H1 (cell line): ENCODE measurements at regions not wholly inside any gene's neighbourhood (a gene's known extent, or its start where the extent isn't known, plus 50 kb on each side); places are given as distances from the start of the nearest gene placed in this dataset.

Source experiments
- CTCF ChIA-PET: fragments of 300-600 bp; sonication (Branson Sonifier 250); formaldehyde crosslinking; loops from one replicate; lab custom pipeline; 2021; ENCODE audit not compliant: partially characterized antibody; lab: Charles Lee
- POLR2A ChIA-PET: fragments of 300-600 bp; sonication (Branson Sonifier 250); formaldehyde crosslinking; loops from one replicate; lab custom pipeline; 2021; ENCODE audit warnings: inconsistent platforms; ENCODE audit not compliant: partially characterized antibody; lab: Charles Lee
- DNase-seq, 2 experiments: peaks; one replicate each; pipeline versions ENCODE4 v3.0.0 to v3.0.0-alpha.2; 2010 to 2022; ENCODE audit warnings: low spot score in 2 of 2, low read depth in 1 of 2, mixed read lengths in 1 of 2
- FAIRE-seq: peaks from 2 replicates; lab custom pipeline; 2011; peaks lifted over from hg19 to GRCh38; lab: Jason Lieb, UNC
- H2AFZ ChIP-seq: 2 replicates; pipeline ENCODE4 v1.8.1; 2012; ENCODE audit warnings: low read length, inconsistent platforms
- H2AK5ac ChIP-seq: 2 replicates; pipeline ENCODE4 v1.6.1; 2013; ENCODE audit warnings: low read depth, low read length
- H2BK120ac ChIP-seq: replicated peaks from 2 replicates; pipeline ENCODE3; 2013; ENCODE audit warnings: low read depth, low read length, inconsistent platforms
- H2BK12ac ChIP-seq: 2 replicates; pipeline ENCODE4 v1.6.1; 2013; ENCODE audit warnings: low read depth, low read length
- H2BK15ac ChIP-seq: 2 replicates; pipeline ENCODE4 v1.6.1; 2013; ENCODE audit warnings: low read length
- H2BK20ac ChIP-seq: 2 replicates; pipeline ENCODE4 v1.6.1; 2013; ENCODE audit warnings: low read length
- H2BK5ac ChIP-seq: 2 replicates; pipeline ENCODE4 v1.6.1; 2013; ENCODE audit warnings: low read depth, low read length
- H3K14ac ChIP-seq: 2 replicates; pipeline ENCODE4 v1.6.1; 2013; ENCODE audit warnings: inconsistent platforms; ENCODE audit not compliant: insufficient read length
- H3K18ac ChIP-seq: 2 replicates; pipeline ENCODE4 v1.6.1; 2013; ENCODE audit warnings: low read length; ENCODE audit errors: extremely low read depth
- H3K23ac ChIP-seq: 2 replicates; pipeline ENCODE4 v1.6.1; 2013; ENCODE audit warnings: inconsistent platforms; ENCODE audit not compliant: insufficient read length
- H3K23me2 ChIP-seq: 2 replicates; pipeline ENCODE4 v1.6.1; 2013; ENCODE audit warnings: low read depth, low read length
- H3K27ac ChIP-seq: 2 replicates; pipeline ENCODE4 v1.6.1; 2011; ENCODE audit warnings: low read depth, low read length, inconsistent platforms
- H3K27me3 ChIP-seq, 4 experiments: replicated peaks in 1 of 4; 1 replicate in 1 of 4; 2 replicates in 3 of 4; pipeline versions ENCODE4 v1.6.1 to v1.8.1; 2011 to 2013; ENCODE audit warnings: low read length in 3 of 4, mild to moderate bottlenecking in 3 of 4, inconsistent platforms in 2 of 4, mixed read lengths in 2 of 4, moderate library complexity in 1 of 4; ENCODE audit not compliant: control insufficient read depth in 3 of 4, insufficient read depth in 3 of 4; ENCODE audit errors: extremely low read depth in 1 of 4
- H3K36me3 ChIP-seq, 4 experiments: 2 replicates each; pipeline versions ENCODE4 v1.6.1 to v1.8.1; 2011 to 2013; ENCODE audit warnings: mild to moderate bottlenecking in 4 of 4, low read length in 3 of 4, moderate library complexity in 2 of 4, control low read depth in 1 of 4, inconsistent platforms in 1 of 4; ENCODE audit not compliant: insufficient read depth in 4 of 4, control insufficient read depth in 2 of 4
- H3K4ac ChIP-seq: replicated peaks from 2 replicates; pipeline ENCODE3; 2013; ENCODE audit warnings: low read length, low read depth, mixed read lengths, inconsistent platforms; ENCODE audit not compliant: insufficient read length
- H3K4me1 ChIP-seq, 4 experiments: replicated peaks in 1 of 4; 1 replicate in 1 of 4; 2 replicates in 3 of 4; pipeline versions ENCODE4 v1.6.1 to v1.8.1; 2011 to 2013; ENCODE audit warnings: low read length in 3 of 4, inconsistent platforms in 2 of 4, mixed read lengths in 1 of 4; ENCODE audit not compliant: insufficient read depth in 4 of 4, control insufficient read depth in 3 of 4
- H3K4me2 ChIP-seq, 2 experiments: 2 replicates each; pipeline versions ENCODE4 v1.6.1 to v1.8.1; 2011 to 2013; ENCODE audit warnings: low read depth in 2 of 2, low read length in 2 of 2, control low read depth in 1 of 2, inconsistent platforms in 1 of 2, mild to moderate bottlenecking in 1 of 2; ENCODE audit not compliant: insufficient read depth in 1 of 2
- H3K4me3 ChIP-seq, 4 experiments: fragments of 200-600, 300-600 bp in 1 of 4; sonication (generic), shearing (Covaris generic), sonication (Bioruptor Twin) in 1 of 4; 2 replicates each; pipeline versions ENCODE4 v1.5.1 to v1.8.1; 2011 to 2016; ENCODE audit warnings: low read length in 4 of 4, low read depth in 3 of 4, control low read depth in 2 of 4, inconsistent platforms in 2 of 4, mild to moderate bottlenecking in 2 of 4, mixed read lengths in 1 of 4, moderate library complexity in 1 of 4; ENCODE audit not compliant: insufficient read depth in 2 of 4; ENCODE audit errors: extremely low read depth in 1 of 4
- H3K56ac ChIP-seq: replicated peaks from 2 replicates; pipeline ENCODE3; 2013; ENCODE audit warnings: low read depth, mild to moderate bottlenecking, mixed read lengths, low read length, inconsistent platforms; ENCODE audit not compliant: insufficient read length
- H3K79me1 ChIP-seq: 2 replicates; pipeline ENCODE4 v1.6.1; 2013; ENCODE audit warnings: low read depth, low read length, control low read depth
- H3K79me2 ChIP-seq, 2 experiments: 2 replicates each; pipeline versions ENCODE4 v1.6.1 to v1.8.1; 2012 to 2013; ENCODE audit warnings: low read length in 2 of 2, mild to moderate bottlenecking in 2 of 2, inconsistent platforms in 1 of 2; ENCODE audit not compliant: insufficient read depth in 2 of 2, control insufficient read depth in 1 of 2
- H3K9ac ChIP-seq, 4 experiments: replicated peaks in 1 of 4; 1 replicate in 1 of 4; 2 replicates in 3 of 4; pipeline versions ENCODE4 v1.6.1 to v1.8.1; 2011 to 2013; ENCODE audit warnings: low read depth in 3 of 4, low read length in 3 of 4, control low read depth in 2 of 4, mild to moderate bottlenecking in 2 of 4, moderate library complexity in 2 of 4, inconsistent platforms in 1 of 4; ENCODE audit errors: extremely low read depth in 1 of 4
- H3K9me3 ChIP-seq, 2 experiments: 2 replicates each; pipeline versions ENCODE4 v1.6.1 to v1.8.1; 2012 to 2013; ENCODE audit warnings: mild to moderate bottlenecking in 2 of 2, moderate library complexity in 2 of 2, control low read depth in 1 of 2, inconsistent platforms in 1 of 2, low read depth in 1 of 2, low read length in 1 of 2, mixed read lengths in 1 of 2; ENCODE audit not compliant: insufficient read depth in 2 of 2
- H4K20me1 ChIP-seq, 2 experiments: replicated peaks in 1 of 2; 2 replicates each; pipeline versions ENCODE3 to v1.8.1; 2011 to 2013; ENCODE audit warnings: inconsistent platforms in 2 of 2, low read length in 2 of 2, mild to moderate bottlenecking in 1 of 2; ENCODE audit not compliant: insufficient read depth in 2 of 2, control insufficient read depth in 1 of 2
- H4K5ac ChIP-seq: 2 replicates; pipeline ENCODE4 v1.6.1; 2013; ENCODE audit warnings: low read length, low read depth, mixed read lengths, inconsistent platforms; ENCODE audit not compliant: insufficient read length
- H4K8ac ChIP-seq: 2 replicates; pipeline ENCODE4 v1.8.0; 2013; ENCODE audit warnings: mild to moderate bottlenecking, moderate library complexity, low read length, inconsistent platforms; ENCODE audit not compliant: insufficient read depth; ENCODE audit errors: extremely low read depth
- H4K91ac ChIP-seq: replicated peaks from 2 replicates; pipeline ENCODE3; 2013; ENCODE audit warnings: low read length, mixed read lengths, inconsistent platforms; ENCODE audit not compliant: insufficient read length
- MAFK ChIP-seq: IDR thresholded peaks from 2 replicates; pipeline ENCODE4 v1.6.1; 2012; ENCODE audit warnings: low read depth, mild to moderate bottlenecking, improper control_type of control experiment, low read length
- NRF1 ChIP-seq: IDR thresholded peaks from 2 replicates; pipeline ENCODE4 v1.6.1; 2011; ENCODE audit warnings: mild to moderate bottlenecking, low read depth, low read length, improper control_type of control experiment
- POLR2AphosphoS5 ChIP-seq: IDR thresholded peaks from 2 replicates; pipeline ENCODE4 v1.6.1; 2011; ENCODE audit warnings: low read depth, low read length
- POU5F1 ChIP-seq: IDR thresholded peaks from 2 replicates; pipeline ENCODE4 v1.6.1; 2011; ENCODE audit warnings: low read depth, mild to moderate bottlenecking, low read length, moderate library complexity
- WGBS, 2 experiments: shearing (Covaris generic) in 1 of 2; methylation state at CpG; one replicate each; pipeline versions ENCODE4 v1.1.6 to v1.1.7; 2013 to 2015; ENCODE audit warnings: low lambda C conversion rate in 2 of 2, mixed read lengths in 2 of 2, inconsistent platforms in 1 of 2, low coverage in 1 of 2, missing lambda C conversion rate in 1 of 2; ENCODE audit not compliant: insufficient replicate concordance in 2 of 2, insufficient coverage in 1 of 2, insufficient read length in 1 of 2; ENCODE audit errors: extremely low coverage in 1 of 2, missing lambda C conversion rate in 1 of 2; 5-methylcytosine and 5-hydroxymethylcytosine counted together
- TF ChIP-seq, protein P1 (sequence below), 3 experiments: IDR thresholded peaks; 1 replicate in 2 of 3; 2 replicates in 1 of 3; pipeline versions ENCODE4 v1.5.1 to v1.6.1; 2011; ENCODE audit warnings: low read length in 3 of 3, mild to moderate bottlenecking in 3 of 3, inconsistent platforms in 2 of 3, low read depth in 1 of 3, moderate library complexity in 1 of 3; ENCODE audit not compliant: insufficient read depth in 1 of 3; ENCODE audit errors: control extremely low read depth in 1 of 3

GRCh38 chr7:20917603-20918002 lies 130.9 kb upstream of the SP8 start:
- Histone ChIP-seq H3K56ac (no peak overlapping the region), H4K8ac (no peak overlapping the region), H2AFZ (no peak overlapping the region), H4K20me1 (no peaks in the 10 kb centered on the region), H3K36me3 (no peaks in the 10 kb centered on the region), H4K91ac (no peak overlapping the region), H2BK20ac (no peak overlapping the region), H2BK15ac (no peak overlapping the region), H2BK12ac (no peak overlapping the region), H3K27ac (no peak overlapping the region), H3K23me2 (no peaks in the 10 kb centered on the region), H3K14ac (no peak overlapping the region), H2AK5ac (no peak overlapping the region), H3K9ac (no peak overlapping the region), H3K9me3 (no peaks in the 10 kb centered on the region), H2BK5ac (no peak overlapping the region), H3K27me3 (no peaks in the 10 kb centered on the region)
- CTCF ChIA-PET, result no interaction called here
- POLR2A ChIA-PET, result no interaction called here
- no peak for DNase-seq
- 66% methylated on average over 3 of the region's 3 CpGs; no CpG with 5 or more reads in 1 of the 2 experiments for WGBS, 2 experiments
- TF ChIP-seq NRF1 (no peak), MAFK (no peak), POU5F1 (no peak), POLR2AphosphoS5 (no peak)
- TF ChIP-seq, protein P1, sequence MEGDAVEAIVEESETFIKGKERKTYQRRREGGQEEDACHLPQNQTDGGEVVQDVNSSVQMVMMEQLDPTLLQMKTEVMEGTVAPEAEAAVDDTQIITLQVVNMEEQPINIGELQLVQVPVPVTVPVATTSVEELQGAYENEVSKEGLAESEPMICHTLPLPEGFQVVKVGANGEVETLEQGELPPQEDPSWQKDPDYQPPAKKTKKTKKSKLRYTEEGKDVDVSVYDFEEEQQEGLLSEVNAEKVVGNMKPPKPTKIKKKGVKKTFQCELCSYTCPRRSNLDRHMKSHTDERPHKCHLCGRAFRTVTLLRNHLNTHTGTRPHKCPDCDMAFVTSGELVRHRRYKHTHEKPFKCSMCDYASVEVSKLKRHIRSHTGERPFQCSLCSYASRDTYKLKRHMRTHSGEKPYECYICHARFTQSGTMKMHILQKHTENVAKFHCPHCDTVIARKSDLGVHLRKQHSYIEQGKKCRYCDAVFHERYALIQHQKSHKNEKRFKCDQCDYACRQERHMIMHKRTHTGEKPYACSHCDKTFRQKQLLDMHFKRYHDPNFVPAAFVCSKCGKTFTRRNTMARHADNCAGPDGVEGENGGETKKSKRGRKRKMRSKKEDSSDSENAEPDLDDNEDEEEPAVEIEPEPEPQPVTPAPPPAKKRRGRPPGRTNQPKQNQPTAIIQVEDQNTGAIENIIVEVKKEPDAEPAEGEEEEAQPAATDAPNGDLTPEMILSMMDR (IDR thresholded peaks at IDR 0.05; ENCODE audit: control extremely low read depth in 1 of 3, insufficient read depth in 1 of 3, low read depth in 1 of 3, low read length in 3 of 3), result no peak
- TF ChIP-seq, all 59 proteins: peak for 0
- Histone ChIP-seq H4K5ac (no peak overlapping the region), H3K79me2 (no peaks in the 10 kb centered on the region), H3K4ac (no peak overlapping the region), H3K4me2 (no peak overlapping the region), H3K4me3 (no peak overlapping the region), H3K79me1 (no peaks in the 10 kb centered on the region), H3K23ac (no peak overlapping the region), H2BK120ac (no peak overlapping the region), H3K18ac (no peak overlapping the region), H3K4me1 (peaks cover 0 to 2% (median 0%) of the 10 kb centered on the region in 4 experiments; a peak in 2 of 7 replicates)
- FAIRE-seq, result no peak
